H1 (cell line): ENCODE measurements at regions not wholly inside any gene's neighbourhood (a gene's known extent, or its start where the extent isn't known, plus 50 kb on each side); places are given as distances from the start of the nearest gene placed in this dataset.
A peak's percentile ranks its signal among the peaks of the same experiment; 100 is the strongest.

Experiments
- CHD2 ChIP-seq: IDR thresholded peaks from 2 replicates; pipeline ENCODE4 v1.6.1; 2012; ENCODE audit warnings: low read length, improper control_type of control experiment
- GABPA ChIP-seq: IDR thresholded peaks from 2 replicates; pipeline ENCODE4 v1.6.1; 2011; ENCODE audit warnings: mild to moderate bottlenecking, low read length, moderate library complexity, borderline replicate concordance; ENCODE audit not compliant: insufficient read depth
- HDAC2 ChIP-seq, 2 experiments: fragments of 300-600 bp in 1 of 2; sonication (generic) in 1 of 2; IDR thresholded peaks; 2 replicates each; pipeline ENCODE4 v1.6.1; 2011 to 2012; ENCODE audit warnings: low read depth in 2 of 2, low read length in 2 of 2, mild to moderate bottlenecking in 2 of 2, moderate library complexity in 2 of 2, borderline replicate concordance in 1 of 2, inconsistent platforms in 1 of 2
- POLR2A ChIP-seq, 2 experiments: IDR thresholded peaks; 1 replicate in 1 of 2; 2 replicates in 1 of 2; pipeline ENCODE4 v1.6.1; 2011; ENCODE audit warnings: low read depth in 2 of 2, low read length in 2 of 2, mild to moderate bottlenecking in 2 of 2; ENCODE audit errors: control extremely low read depth in 1 of 2
- POLR2AphosphoS5 ChIP-seq: IDR thresholded peaks from 2 replicates; pipeline ENCODE4 v1.6.1; 2011; ENCODE audit warnings: low read depth, low read length
- RBBP5 ChIP-seq: IDR thresholded peaks from 2 replicates; pipeline ENCODE4 v1.7.1; 2012; ENCODE audit warnings: low read depth, mild to moderate bottlenecking, inconsistent platforms, low read length, moderate library complexity, borderline replicate concordance
- SIX5 ChIP-seq: IDR thresholded peaks from 2 replicates; pipeline ENCODE4 v1.6.1; 2011; ENCODE audit warnings: mild to moderate bottlenecking, low read depth, low read length
- SRF ChIP-seq: IDR thresholded peaks from 2 replicates; pipeline ENCODE4 v1.6.1; 2011; ENCODE audit warnings: mild to moderate bottlenecking, low read depth, low read length, moderate library complexity
- TBP ChIP-seq: IDR thresholded peaks from 2 replicates; pipeline ENCODE4 v1.6.1; 2011; ENCODE audit warnings: low read depth, low read length, improper control_type of control experiment
- YY1 ChIP-seq: IDR thresholded peaks from 2 replicates; pipeline ENCODE4 v1.6.1; 2011; ENCODE audit warnings: low read depth, mild to moderate bottlenecking, low read length
- TF ChIP-seq, protein P1 (sequence below), 3 experiments: IDR thresholded peaks; 1 replicate in 2 of 3; 2 replicates in 1 of 3; pipeline versions ENCODE4 v1.5.1 to v1.6.1; 2011; ENCODE audit warnings: low read length in 3 of 3, mild to moderate bottlenecking in 3 of 3, inconsistent platforms in 2 of 3, low read depth in 1 of 3, moderate library complexity in 1 of 3; ENCODE audit not compliant: insufficient read depth in 1 of 3; ENCODE audit errors: control extremely low read depth in 1 of 3
- TF ChIP-seq, protein P2 (sequence below): IDR thresholded peaks from 2 replicates; pipeline ENCODE4 v1.6.1; 2011; ENCODE audit warnings: low read depth, mild to moderate bottlenecking, low read length; ENCODE audit not compliant: insufficient read depth
- TF ChIP-seq, protein P3 (sequence below): IDR thresholded peaks from 2 replicates; pipeline ENCODE4 v1.6.1; 2011; ENCODE audit warnings: low read length, improper control_type of control experiment
- TF ChIP-seq, protein P4 (sequence below): IDR thresholded peaks from 2 replicates; pipeline ENCODE4 v1.6.1; 2012; ENCODE audit warnings: inconsistent platforms

DNA sequence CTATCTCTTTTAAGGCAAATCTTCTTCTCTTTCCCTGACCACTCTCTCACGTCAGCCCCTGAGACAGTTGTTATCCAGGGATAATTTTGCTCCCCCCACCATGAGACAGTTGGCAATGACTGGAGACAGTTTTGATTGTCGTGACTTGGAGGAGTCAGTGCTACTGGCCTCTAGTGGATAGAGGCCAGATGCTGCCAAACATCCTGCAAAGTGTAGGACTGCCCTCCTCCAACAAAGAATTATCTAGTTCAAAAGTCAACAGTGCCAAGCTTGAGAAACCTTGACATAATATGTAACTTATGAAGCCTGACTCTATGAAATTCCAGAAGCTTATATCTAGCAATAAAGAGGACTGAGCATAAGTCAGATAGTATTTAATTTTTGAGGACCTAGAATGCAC is 502.1 kb upstream of the IGFBP7 start:
- TF ChIP-seq, protein P1, sequence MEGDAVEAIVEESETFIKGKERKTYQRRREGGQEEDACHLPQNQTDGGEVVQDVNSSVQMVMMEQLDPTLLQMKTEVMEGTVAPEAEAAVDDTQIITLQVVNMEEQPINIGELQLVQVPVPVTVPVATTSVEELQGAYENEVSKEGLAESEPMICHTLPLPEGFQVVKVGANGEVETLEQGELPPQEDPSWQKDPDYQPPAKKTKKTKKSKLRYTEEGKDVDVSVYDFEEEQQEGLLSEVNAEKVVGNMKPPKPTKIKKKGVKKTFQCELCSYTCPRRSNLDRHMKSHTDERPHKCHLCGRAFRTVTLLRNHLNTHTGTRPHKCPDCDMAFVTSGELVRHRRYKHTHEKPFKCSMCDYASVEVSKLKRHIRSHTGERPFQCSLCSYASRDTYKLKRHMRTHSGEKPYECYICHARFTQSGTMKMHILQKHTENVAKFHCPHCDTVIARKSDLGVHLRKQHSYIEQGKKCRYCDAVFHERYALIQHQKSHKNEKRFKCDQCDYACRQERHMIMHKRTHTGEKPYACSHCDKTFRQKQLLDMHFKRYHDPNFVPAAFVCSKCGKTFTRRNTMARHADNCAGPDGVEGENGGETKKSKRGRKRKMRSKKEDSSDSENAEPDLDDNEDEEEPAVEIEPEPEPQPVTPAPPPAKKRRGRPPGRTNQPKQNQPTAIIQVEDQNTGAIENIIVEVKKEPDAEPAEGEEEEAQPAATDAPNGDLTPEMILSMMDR (IDR thresholded peaks at IDR 0.05; ENCODE audit: control extremely low read depth in 1 of 3, insufficient read depth in 1 of 3, low read depth in 1 of 3, low read length in 3 of 3): peak; percentile 11 to 57 (median 30)
- TF ChIP-seq POLR2AphosphoS5 (no peak), TBP (no peak), RBBP5 (no peak), YY1 (no peak), SRF (no peak), POLR2A (IDR thresholded peaks at IDR 0.05; ENCODE audit: control extremely low read depth in 1 of 2, low read depth in 2 of 2, low read length in 2 of 2) (no peak), CHD2 (no peak), GABPA (no peak), HDAC2 (IDR thresholded peaks at IDR 0.05; ENCODE audit: borderline replicate concordance in 1 of 2, low read depth in 2 of 2, low read length in 2 of 2) (no peak), SIX5 (no peak)
- TF ChIP-seq, protein P2, sequence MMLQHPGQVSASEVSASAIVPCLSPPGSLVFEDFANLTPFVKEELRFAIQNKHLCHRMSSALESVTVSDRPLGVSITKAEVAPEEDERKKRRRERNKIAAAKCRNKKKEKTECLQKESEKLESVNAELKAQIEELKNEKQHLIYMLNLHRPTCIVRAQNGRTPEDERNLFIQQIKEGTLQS: no peak
- TF ChIP-seq, protein P3, sequence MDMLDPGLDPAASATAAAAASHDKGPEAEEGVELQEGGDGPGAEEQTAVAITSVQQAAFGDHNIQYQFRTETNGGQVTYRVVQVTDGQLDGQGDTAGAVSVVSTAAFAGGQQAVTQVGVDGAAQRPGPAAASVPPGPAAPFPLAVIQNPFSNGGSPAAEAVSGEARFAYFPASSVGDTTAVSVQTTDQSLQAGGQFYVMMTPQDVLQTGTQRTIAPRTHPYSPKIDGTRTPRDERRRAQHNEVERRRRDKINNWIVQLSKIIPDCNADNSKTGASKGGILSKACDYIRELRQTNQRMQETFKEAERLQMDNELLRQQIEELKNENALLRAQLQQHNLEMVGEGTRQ: no peak
- TF ChIP-seq, protein P4, sequence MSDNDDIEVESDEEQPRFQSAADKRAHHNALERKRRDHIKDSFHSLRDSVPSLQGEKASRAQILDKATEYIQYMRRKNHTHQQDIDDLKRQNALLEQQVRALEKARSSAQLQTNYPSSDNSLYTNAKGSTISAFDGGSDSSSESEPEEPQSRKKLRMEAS: no peak
